Limb (tissue), 2 donors: ENCODE measurements at regions not wholly inside any gene's neighbourhood (a gene's known extent, or its start where the extent isn't known, plus 50 kb on each side); places are given as distances from the start of the nearest gene placed in this dataset.
"Not testable (repeated sequence)": the region's sequence is repeated elsewhere in the genome, so short reads cannot be mapped to it uniquely, and the experiment has no call there.

Experiments
- DNase-seq, 2 donors: peaks; one replicate each; pipeline ENCODE4 v3.0.0-alpha.2; 2016; ENCODE audit errors: extremely low spot score in 2 of 2

GRCh38 chr10:61612450-61612849 lies 50.3 kb upstream of the CABCOCO1 start:
- no peak for DNase-seq

GRCh38 chr10:61612009-61612408 lies 50.7 kb upstream of the CABCOCO1 start:
- no peak for DNase-seq

GRCh38 chr10:61609701-61610100 lies 53.0 kb upstream of the CABCOCO1 start:
- DNase-seq: peak in 1 of 2 donors; percentile 55

- no peak for DNase-seq
Observed at GRCh38 chr10:61608255-61609033, 54.3 kb upstream of the CABCOCO1 start.

GRCh38 chr10:61606959-61607907 lies 55.5 kb upstream of the CABCOCO1 start:
- DNase-seq: no peak

GRCh38 chr10:61605221-61605620 lies 57.5 kb upstream of the CABCOCO1 start:
- no peak for DNase-seq

GRCh38 chr10:61600399-61600798 lies 62.3 kb upstream of the CABCOCO1 start:
- no peak for DNase-seq

- no peak for DNase-seq
Observed at GRCh38 chr10:61594430-61594829, 68.3 kb upstream of the CABCOCO1 start.

- DNase-seq: no peak
Observed at GRCh38 chr10:61592581-61592980, 70.1 kb upstream of the CABCOCO1 start.

GRCh38 chr10:61589547-61590243 lies 73.0 kb upstream of the CABCOCO1 start:
- no peak for DNase-seq

- no peak for DNase-seq
Observed at GRCh38 chr10:61588770-61589211, 73.9 kb upstream of the CABCOCO1 start.

- DNase-seq: no peak
Observed at GRCh38 chr10:61586829-61587228, 75.9 kb upstream of the CABCOCO1 start.

GRCh38 chr10:61580608-61581007 lies 82.1 kb upstream of the CABCOCO1 start:
- DNase-seq: no peak

GRCh38 chr10:61570204-61570603 lies 92.5 kb upstream of the CABCOCO1 start:
- not testable (repeated sequence) for DNase-seq

GRCh38 chr10:61567729-61568128 lies 95.0 kb upstream of the CABCOCO1 start:
- DNase-seq: no peak

GRCh38 chr10:61565819-61566560 lies 96.7 kb upstream of the CABCOCO1 start:
- DNase-seq: no peak

- no peak for DNase-seq
Observed at GRCh38 chr10:61564444-61564843, 98.3 kb upstream of the CABCOCO1 start.

GRCh38 chr10:61559615-61560014 lies 103.1 kb upstream of the CABCOCO1 start:
- no peak for DNase-seq

GRCh38 chr10:61558188-61558587 lies 104.5 kb upstream of the CABCOCO1 start:
- DNase-seq: no peak

- no peak for DNase-seq
Observed at GRCh38 chr10:61554925-61555324, 101.7 kb upstream of the TMEM26 start.

GRCh38 chr10:61549861-61550260 lies 96.7 kb upstream of the TMEM26 start:
- no peak for DNase-seq
